SU-DHL-6 (cell line): ENCODE measurements at regions not wholly inside any gene's neighbourhood (a gene's known extent, or its start where the extent isn't known, plus 50 kb on each side); places are given as distances from the start of the nearest gene placed in this dataset.

Experiments used
- H2AFZ ChIP-seq: fragments of 200-600 bp; sonication (generic); 2 replicates; pipeline ENCODE4 v1.6.1; 2014; ENCODE audit warnings: low read depth, mild to moderate bottlenecking, moderate library complexity, mixed read lengths, antibody characterized with exemption, low read length; ENCODE audit not compliant: severe bottlenecking
- H3F3A ChIP-seq: fragments of 200-600 bp; shearing (Covaris generic); 2 replicates; pipeline ENCODE4 v1.6.0; 2016; ENCODE audit warnings: antibody characterized with exemption, mild to moderate bottlenecking; ENCODE audit not compliant: insufficient read depth
- H3K27ac ChIP-seq: fragments of 200-600 bp; sonication (generic); 2 replicates; pipeline ENCODE4 v1.5.1; 2016; ENCODE audit warnings: low read depth, mild to moderate bottlenecking, low read length, moderate library complexity, mixed read lengths
- H3K27me3 ChIP-seq: fragments of 200-600 bp; sonication (generic), shearing (Covaris generic); 2 replicates; pipeline ENCODE4 v1.6.0; 2014; ENCODE audit warnings: mild to moderate bottlenecking, low read length
- H3K36me3 ChIP-seq: fragments of 200-600 bp; sonication (generic); 2 replicates; pipeline ENCODE4 v1.6.1; 2014; ENCODE audit warnings: mild to moderate bottlenecking, low read length, mixed read lengths
- H3K4me2 ChIP-seq: fragments of 300-600, 200-600 bp; shearing (Covaris generic), sonication (generic); 2 replicates; pipeline ENCODE4 v1.6.0; 2014; ENCODE audit warnings: low read length, low read depth, mild to moderate bottlenecking; ENCODE audit not compliant: poor library complexity, severe bottlenecking
- H3K4me3 ChIP-seq: fragments of 200-600 bp; sonication (generic); 2 replicates; pipeline ENCODE4 v1.5.1; 2014; ENCODE audit warnings: antibody characterized with exemption, low read length, mild to moderate bottlenecking, mixed read lengths; ENCODE audit not compliant: insufficient read depth, poor library complexity, severe bottlenecking
- H3K79me2 ChIP-seq: fragments of 200-600 bp; sonication (generic); 2 replicates; pipeline ENCODE4 v1.6.1; 2014; ENCODE audit warnings: mild to moderate bottlenecking, low read length, moderate library complexity; ENCODE audit not compliant: insufficient read depth
- H3K9ac ChIP-seq: fragments of 200-600 bp; sonication (generic); 2 replicates; pipeline ENCODE4 v1.7.0; 2014; ENCODE audit warnings: mild to moderate bottlenecking, low read length
- H3K9me2 ChIP-seq: fragments of 200-600 bp; sonication (generic); replicated peaks from 2 replicates; pipeline ENCODE4 v1.6.1; 2014; ENCODE audit warnings: low read length; ENCODE audit not compliant: insufficient read depth
- H3K9me3 ChIP-seq: fragments of 200-600 bp; sonication (generic); 2 replicates; pipeline ENCODE4 v1.6.1; 2014; ENCODE audit warnings: low read length, mixed read lengths; ENCODE audit not compliant: insufficient read depth
- H4K20me1 ChIP-seq: fragments of 200-600 bp; sonication (generic); 2 replicates; pipeline ENCODE4 v1.6.1; 2014; ENCODE audit warnings: low read depth, mild to moderate bottlenecking, antibody characterized with exemption, low read length, moderate library complexity, mixed read lengths
- EZH2phosphoT487 ChIP-seq: fragments of 200-600 bp; sonication (generic), shearing (Covaris generic); conservative IDR thresholded peaks from 2 replicates; pipeline ENCODE4 v1.6.1; 2018; ENCODE audit warnings: mild to moderate bottlenecking, antibody characterized with exemption, low read length, moderate library complexity, mixed read lengths
- TF ChIP-seq, protein P1 (sequence below): fragments of 200-600 bp; sonication (generic); IDR thresholded peaks from one replicate; pipeline ENCODE4 v1.5.1; 2017; ENCODE audit warnings: antibody characterized with exemption, mild to moderate bottlenecking, low read length, moderate library complexity; ENCODE audit not compliant: insufficient read depth, poor library complexity, severe bottlenecking

DNA sequence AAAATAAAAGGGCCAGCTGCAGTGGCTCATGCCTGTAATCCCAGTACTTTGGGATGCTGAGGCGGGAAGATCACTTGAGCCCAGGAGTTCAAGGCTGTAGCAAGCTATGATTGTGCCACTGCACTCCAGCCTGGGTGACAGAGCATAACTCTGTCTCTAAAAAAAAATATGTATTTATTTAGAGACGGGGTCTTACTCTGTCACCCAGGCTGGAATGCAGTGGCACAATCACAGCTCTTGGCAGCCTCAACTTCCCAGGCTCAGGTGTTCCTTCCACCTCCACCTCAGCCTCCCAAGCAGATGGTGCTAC, 179.3 kb upstream of the ATF7IP start:
- TF ChIP-seq, protein P1, sequence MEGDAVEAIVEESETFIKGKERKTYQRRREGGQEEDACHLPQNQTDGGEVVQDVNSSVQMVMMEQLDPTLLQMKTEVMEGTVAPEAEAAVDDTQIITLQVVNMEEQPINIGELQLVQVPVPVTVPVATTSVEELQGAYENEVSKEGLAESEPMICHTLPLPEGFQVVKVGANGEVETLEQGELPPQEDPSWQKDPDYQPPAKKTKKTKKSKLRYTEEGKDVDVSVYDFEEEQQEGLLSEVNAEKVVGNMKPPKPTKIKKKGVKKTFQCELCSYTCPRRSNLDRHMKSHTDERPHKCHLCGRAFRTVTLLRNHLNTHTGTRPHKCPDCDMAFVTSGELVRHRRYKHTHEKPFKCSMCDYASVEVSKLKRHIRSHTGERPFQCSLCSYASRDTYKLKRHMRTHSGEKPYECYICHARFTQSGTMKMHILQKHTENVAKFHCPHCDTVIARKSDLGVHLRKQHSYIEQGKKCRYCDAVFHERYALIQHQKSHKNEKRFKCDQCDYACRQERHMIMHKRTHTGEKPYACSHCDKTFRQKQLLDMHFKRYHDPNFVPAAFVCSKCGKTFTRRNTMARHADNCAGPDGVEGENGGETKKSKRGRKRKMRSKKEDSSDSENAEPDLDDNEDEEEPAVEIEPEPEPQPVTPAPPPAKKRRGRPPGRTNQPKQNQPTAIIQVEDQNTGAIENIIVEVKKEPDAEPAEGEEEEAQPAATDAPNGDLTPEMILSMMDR, result no peak
- TF ChIP-seq EZH2phosphoT487, result no peak

DNA sequence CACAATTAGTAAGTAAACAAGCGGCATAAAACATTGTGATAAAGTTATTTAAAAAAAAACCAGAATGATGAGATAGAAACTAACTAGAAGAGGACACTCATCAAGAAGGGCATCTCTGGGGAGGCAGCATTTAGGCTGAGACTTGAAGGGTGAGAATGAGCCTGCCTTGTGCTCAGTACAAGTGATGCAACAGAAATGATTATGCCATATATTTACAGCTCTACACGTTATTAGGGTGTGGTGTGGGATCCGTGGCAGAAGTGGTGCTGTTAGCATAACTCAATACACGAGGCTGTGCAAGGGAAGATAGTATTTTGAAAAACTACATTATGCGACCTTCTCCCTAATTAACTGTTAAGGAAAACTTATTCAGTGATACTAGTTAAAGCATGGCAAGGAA, 178.5 kb upstream of the ATF7IP start:
- no peak overlapping the region for H3K27ac ChIP-seq
- no peak overlapping the region for H3K4me2 ChIP-seq
- TF ChIP-seq EZH2phosphoT487, result no peak
- TF ChIP-seq, protein P1, result no peak
- no peaks in the 10 kb centered on the region for H4K20me1 ChIP-seq
- no peaks in the 10 kb centered on the region for H3K9me3 ChIP-seq
- no peaks in the 10 kb centered on the region for H3K27me3 ChIP-seq
- no peak overlapping the region for H2AFZ ChIP-seq
- H3F3A ChIP-seq, result no peaks in the 10 kb centered on the region
- no peaks in the 10 kb centered on the region for H3K79me2 ChIP-seq
- H3K4me3 ChIP-seq, result no peak overlapping the region
- H3K9me2 ChIP-seq, result no peaks in the 10 kb centered on the region
- no peaks in the 10 kb centered on the region for H3K36me3 ChIP-seq
- H3K9ac ChIP-seq, result no peak overlapping the region

More for the DNA sequence above, 179.3 kb upstream of the ATF7IP start:
- Histone ChIP-seq H3K9me2 (no peaks in the 10 kb centered on the region), H3K36me3 (no peaks in the 10 kb centered on the region), H3F3A (no peaks in the 10 kb centered on the region), H4K20me1 (no peaks in the 10 kb centered on the region), H2AFZ (no peak overlapping the region), H3K27me3 (no peaks in the 10 kb centered on the region), H3K4me3 (no peak overlapping the region), H3K4me2 (no peak overlapping the region), H3K79me2 (no peaks in the 10 kb centered on the region), H3K27ac (no peak overlapping the region), H3K9ac (no peak overlapping the region), H3K9me3 (no peaks in the 10 kb centered on the region)

DNA sequence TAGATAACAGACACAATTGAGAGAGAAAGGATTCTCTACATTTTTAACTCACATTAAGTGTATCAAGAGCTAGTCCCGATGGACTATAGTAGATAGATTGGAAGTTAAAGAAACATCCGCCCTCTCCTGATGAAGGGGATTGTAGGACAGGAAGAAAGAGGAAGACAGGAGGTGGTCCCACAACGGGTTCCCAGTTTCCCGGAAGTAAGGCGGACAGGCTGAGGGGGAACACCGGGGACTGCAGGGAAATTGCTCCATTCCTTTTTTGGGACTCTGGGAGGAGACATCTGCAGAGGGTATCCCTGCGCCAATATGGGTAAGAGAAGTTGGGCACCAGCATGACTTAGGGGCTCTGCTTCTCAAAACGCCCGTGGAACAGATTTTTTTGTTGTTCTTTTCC, 177.5 kb upstream of the ATF7IP start:
- no peak overlapping the region for H3K4me3 ChIP-seq
- no peaks in the 10 kb centered on the region for H4K20me1 ChIP-seq
- no peak for TF ChIP-seq EZH2phosphoT487
- TF ChIP-seq, protein P1, result no peak
- no peaks in the 10 kb centered on the region for H3K9me2 ChIP-seq
- H3F3A ChIP-seq, result no peaks in the 10 kb centered on the region
- H3K79me2 ChIP-seq, result no peaks in the 10 kb centered on the region
- H3K27me3 ChIP-seq, result no peaks in the 10 kb centered on the region
- no peaks in the 10 kb centered on the region for H3K36me3 ChIP-seq
- H3K9ac ChIP-seq, result no peak overlapping the region
- no peaks in the 10 kb centered on the region for H3K9me3 ChIP-seq
- no peak overlapping the region for H2AFZ ChIP-seq
- H3K4me2 ChIP-seq, result no peak overlapping the region
- H3K27ac ChIP-seq, result no peak overlapping the region

DNA sequence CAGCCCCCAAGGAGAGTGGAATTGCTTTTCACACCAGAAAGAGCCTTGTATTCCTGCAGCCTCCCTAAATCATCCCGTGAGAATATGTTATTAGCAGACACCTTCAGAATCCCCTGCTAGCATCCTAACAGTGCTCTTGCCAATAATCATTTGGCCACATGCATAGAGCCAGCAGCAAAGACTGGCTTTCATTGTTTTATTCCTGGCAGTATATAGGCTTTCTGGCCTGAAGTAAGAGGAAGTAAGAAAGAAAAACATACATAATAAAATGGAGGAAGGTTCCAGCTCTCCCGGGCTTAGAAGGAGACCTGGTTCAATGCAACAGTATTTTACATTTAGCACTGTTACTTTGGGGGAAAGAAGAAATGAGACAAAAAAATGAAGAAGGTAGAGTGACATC, 176.7 kb upstream of the ATF7IP start:
- H3K4me2 ChIP-seq, result no peak overlapping the region
- TF ChIP-seq, protein P1, result no peak
- no peak for TF ChIP-seq EZH2phosphoT487
- H3K4me3 ChIP-seq, result no peak overlapping the region
- H3K27me3 ChIP-seq, result no peaks in the 10 kb centered on the region
- no peak overlapping the region for H3K9ac ChIP-seq
- H3K9me3 ChIP-seq, result no peaks in the 10 kb centered on the region
- no peaks in the 10 kb centered on the region for H3K36me3 ChIP-seq
- no peak overlapping the region for H2AFZ ChIP-seq
- no peaks in the 10 kb centered on the region for H3F3A ChIP-seq
- H4K20me1 ChIP-seq, result no peaks in the 10 kb centered on the region
- H3K79me2 ChIP-seq, result no peaks in the 10 kb centered on the region
- H3K27ac ChIP-seq, result no peak overlapping the region
- H3K9me2 ChIP-seq, result no peaks in the 10 kb centered on the region
